Lower leg skin (tissue), 4 donors: ENCODE measurements at regions not wholly inside any gene's neighbourhood (a gene's known extent, or its start where the extent isn't known, plus 50 kb on each side); places are given as distances from the start of the nearest gene placed in this dataset.

Experiments
- DNase-seq, 2 donors: peaks; one replicate each; pipeline ENCODE4 v3.0.0-alpha.2; 2019; ENCODE audit warnings: low spot score in 2 of 2
- H3K4me3 ChIP-seq: fragments of 200-600 bp; sonication (generic); 2 replicates; pipeline ENCODE4 v1.5.1; 2017; ENCODE audit warnings: mild to moderate bottlenecking, low read depth; ENCODE audit not compliant: poor library complexity, severe bottlenecking
- POLR2A ChIP-seq, 2 donors: fragments of 450-650 bp; IDR thresholded peaks; one replicate each; pipeline ENCODE4 v1.6.1; 2016 to 2017; ENCODE audit warnings: antibody characterized with exemption in 2 of 2, mild to moderate bottlenecking in 1 of 2, moderate library complexity in 1 of 2
- WGBS, 2 donors: methylation state at CpG; one replicate each; pipeline ENCODE4 v1.1.5; 2018; 5-methylcytosine and 5-hydroxymethylcytosine counted together
- intact Hi-C: fragments of 100-400 bp; cut with DNase I; formaldehyde crosslinking; loops from one replicate; pipeline ENCODE4 v1.15.0; 2023; ENCODE audit warnings: low total_unique reads
- TF ChIP-seq, protein P1 (sequence below), 3 donors: fragments of 450-650 bp; IDR thresholded peaks; one replicate each; pipeline ENCODE4 v1.5.1; 2016; ENCODE audit warnings: antibody characterized with exemption in 3 of 3, mild to moderate bottlenecking in 3 of 3, moderate library complexity in 2 of 3

DNA sequence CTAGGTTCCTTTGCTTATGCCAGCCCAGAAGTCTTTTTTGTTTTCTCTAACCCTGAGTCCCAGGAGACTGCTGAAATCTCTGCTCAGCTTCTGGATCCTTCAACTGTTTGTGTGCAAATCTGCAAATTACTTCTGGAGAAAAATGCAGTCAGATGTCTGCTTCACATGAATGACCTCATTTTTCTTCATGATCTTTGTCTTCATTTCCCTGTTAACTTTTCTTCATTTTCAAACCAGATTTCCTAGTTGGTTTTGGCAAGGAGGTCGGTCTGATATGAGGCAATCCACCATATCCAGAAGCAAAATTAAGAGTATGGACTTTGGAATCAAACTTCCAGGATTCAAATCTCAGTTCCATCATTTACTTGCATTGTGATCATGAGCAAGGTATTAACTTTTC lies 66.8 kb downstream of the ZNF503 start:
- intact Hi-C loops = no loop called here
- TF ChIP-seq, protein P1, sequence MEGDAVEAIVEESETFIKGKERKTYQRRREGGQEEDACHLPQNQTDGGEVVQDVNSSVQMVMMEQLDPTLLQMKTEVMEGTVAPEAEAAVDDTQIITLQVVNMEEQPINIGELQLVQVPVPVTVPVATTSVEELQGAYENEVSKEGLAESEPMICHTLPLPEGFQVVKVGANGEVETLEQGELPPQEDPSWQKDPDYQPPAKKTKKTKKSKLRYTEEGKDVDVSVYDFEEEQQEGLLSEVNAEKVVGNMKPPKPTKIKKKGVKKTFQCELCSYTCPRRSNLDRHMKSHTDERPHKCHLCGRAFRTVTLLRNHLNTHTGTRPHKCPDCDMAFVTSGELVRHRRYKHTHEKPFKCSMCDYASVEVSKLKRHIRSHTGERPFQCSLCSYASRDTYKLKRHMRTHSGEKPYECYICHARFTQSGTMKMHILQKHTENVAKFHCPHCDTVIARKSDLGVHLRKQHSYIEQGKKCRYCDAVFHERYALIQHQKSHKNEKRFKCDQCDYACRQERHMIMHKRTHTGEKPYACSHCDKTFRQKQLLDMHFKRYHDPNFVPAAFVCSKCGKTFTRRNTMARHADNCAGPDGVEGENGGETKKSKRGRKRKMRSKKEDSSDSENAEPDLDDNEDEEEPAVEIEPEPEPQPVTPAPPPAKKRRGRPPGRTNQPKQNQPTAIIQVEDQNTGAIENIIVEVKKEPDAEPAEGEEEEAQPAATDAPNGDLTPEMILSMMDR (IDR thresholded peaks at IDR 0.05) = no peak
- TF ChIP-seq POLR2A (IDR thresholded peaks at IDR 0.05) = no peak
- no peak for DNase-seq
- H3K4me3 ChIP-seq = no peak overlapping the region
- 39 to 54% methylated on average over 1 of the region's 1 CpG for WGBS, 2 donors

DNA sequence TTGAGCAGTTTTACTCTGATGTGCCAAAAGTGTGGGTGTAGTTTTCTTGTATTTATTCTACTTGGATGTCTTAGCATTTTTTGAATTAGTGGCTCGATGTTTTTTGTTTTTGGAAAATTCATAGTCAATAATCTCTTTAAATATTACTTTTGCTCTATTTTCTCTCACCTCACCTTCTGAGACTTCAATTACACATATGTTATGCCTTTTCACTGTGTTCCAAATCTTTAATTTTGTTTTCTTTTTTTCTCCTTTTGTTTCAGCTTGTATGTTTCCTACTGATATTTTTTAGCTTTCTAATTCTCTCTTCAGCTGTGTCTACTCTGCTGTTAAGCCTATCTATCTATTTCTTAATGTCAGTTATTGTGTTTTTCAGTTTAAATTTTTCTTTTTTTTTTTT lies 69.5 kb downstream of the ZNF503 start:
- DNase-seq = no peak
- H3K4me3 ChIP-seq = no peak overlapping the region
- intact Hi-C loops = no loop called here
- 50 to 73% methylated on average over 1 of the region's 1 CpG for WGBS, 2 donors
- TF ChIP-seq, protein P1 (IDR thresholded peaks at IDR 0.05) = no peak
- TF ChIP-seq POLR2A (IDR thresholded peaks at IDR 0.05) = no peak

DNA sequence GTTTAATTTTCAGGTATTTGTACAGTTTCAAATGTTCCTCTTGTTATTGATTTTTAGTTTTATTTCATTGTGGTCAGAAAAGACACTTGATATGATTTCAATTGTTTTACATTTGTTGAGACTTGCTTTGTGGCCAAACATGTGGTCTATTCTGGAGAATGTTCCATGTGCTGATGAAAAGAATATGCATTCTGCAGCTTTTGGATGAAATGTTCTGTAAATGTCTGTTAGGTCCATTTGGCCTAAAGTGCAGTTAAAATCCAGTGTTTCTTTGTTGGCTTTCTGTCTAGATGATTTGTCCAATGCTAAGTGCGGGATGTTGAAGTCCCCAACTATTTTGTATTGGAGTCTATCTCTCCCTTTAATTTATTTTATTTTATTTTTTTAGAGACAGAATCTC lies 70.5 kb downstream of the ZNF503 start:
- TF ChIP-seq POLR2A (IDR thresholded peaks at IDR 0.05) = no peak
- intact Hi-C loops = no loop called here
- no peak for DNase-seq
- 59 to 80% methylated on average over 1 of the region's 1 CpG for whole genome bisulfite sequencing, 2 donors
- no peak overlapping the region for H3K4me3 ChIP-seq

DNA sequence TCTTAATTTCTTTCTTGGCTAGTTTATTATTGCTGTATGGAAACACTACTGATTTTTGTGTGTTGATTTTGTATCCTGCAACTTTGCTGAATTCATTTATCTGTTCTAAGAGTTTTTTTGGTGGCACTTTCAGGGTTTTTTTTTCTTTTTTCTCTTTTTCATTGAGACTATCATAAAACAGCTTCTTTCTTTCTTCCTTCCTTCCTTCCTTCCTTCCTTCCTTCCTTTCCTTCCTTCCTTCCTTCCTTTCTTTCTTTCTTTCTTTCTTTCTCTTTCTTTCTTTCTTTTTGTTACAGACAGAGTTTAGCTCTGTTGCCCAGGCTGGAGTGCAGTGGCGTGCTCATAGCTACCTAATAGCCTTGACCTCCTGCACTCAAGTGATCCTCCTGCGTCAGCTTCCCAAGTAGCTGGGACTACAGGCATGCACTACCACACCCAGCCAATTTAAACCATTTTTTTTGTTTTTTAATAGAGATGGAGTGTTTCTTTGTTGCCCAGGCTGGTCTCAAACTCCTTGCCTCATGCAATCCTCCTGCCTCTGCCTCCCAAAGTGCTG lies 72.3 kb downstream of the ZNF503 start:
- WGBS, 2 donors = 86 to 95% methylated on average over 2 of the region's 2 CpGs
- DNase-seq = no peak
- TF ChIP-seq, protein P1 (IDR thresholded peaks at IDR 0.05) = no peak
- TF ChIP-seq POLR2A (IDR thresholded peaks at IDR 0.05) = no peak
- H3K4me3 ChIP-seq = no peak overlapping the region
- intact Hi-C loops = no loop called here

DNA sequence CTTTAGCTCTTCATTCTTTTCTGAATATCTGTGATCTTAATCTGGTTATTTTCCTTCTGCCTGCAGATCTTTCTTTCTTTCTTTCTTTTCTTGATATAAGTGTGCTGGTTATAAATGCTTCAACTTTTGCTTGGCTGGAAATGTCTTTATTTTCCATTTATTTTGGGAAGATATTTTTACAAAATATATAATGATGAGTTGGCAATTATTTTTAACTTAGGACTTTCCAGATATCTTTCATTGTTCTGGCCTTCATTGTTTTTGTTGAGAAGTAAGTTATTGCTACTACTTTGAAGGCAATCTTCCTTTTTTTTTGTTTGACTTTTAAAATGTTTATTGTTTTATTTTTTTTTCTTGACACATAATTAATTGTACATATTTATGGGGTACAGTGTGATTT lies 75.3 kb downstream of the ZNF503 start:
- intact Hi-C loops = no loop called here
- no peak for TF ChIP-seq POLR2A (IDR thresholded peaks at IDR 0.05)
- TF ChIP-seq, protein P1 (IDR thresholded peaks at IDR 0.05) = no peak
- no peak overlapping the region for H3K4me3 ChIP-seq
- DNase-seq = no peak

DNA sequence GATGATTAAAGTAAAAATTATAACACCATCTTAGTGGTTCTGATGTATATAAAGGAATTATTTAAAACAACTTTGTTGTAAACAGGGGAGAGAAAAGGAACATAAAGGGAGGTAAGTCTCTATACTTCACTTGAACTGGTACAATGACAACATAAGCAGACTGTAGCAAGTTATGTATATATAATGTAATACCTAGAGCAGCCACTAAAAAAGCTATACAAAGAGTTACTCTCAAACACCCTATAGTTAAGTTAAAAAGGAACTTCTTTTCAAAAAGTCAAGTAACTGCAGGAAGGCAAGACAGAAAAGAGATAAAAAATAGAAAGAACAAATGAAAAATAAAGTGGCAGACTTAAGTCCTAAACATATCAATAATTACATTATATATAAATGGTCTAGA lies 82.3 kb downstream of the ZNF503 start:
- intact Hi-C loops = no loop called here
- no peak for TF ChIP-seq POLR2A (IDR thresholded peaks at IDR 0.05)
- TF ChIP-seq, protein P1 (IDR thresholded peaks at IDR 0.05) = no peak
- DNase-seq = no peak
- H3K4me3 ChIP-seq = no peak overlapping the region
